ENCODE measurements at regions not wholly inside any gene's neighbourhood (a gene's known extent, or its start where the extent isn't known, plus 50 kb on each side); places are given as distances from the start of the nearest gene placed in this dataset.
A peak's percentile ranks its signal among the peaks of the same experiment; 100 is the strongest.

DNA sequence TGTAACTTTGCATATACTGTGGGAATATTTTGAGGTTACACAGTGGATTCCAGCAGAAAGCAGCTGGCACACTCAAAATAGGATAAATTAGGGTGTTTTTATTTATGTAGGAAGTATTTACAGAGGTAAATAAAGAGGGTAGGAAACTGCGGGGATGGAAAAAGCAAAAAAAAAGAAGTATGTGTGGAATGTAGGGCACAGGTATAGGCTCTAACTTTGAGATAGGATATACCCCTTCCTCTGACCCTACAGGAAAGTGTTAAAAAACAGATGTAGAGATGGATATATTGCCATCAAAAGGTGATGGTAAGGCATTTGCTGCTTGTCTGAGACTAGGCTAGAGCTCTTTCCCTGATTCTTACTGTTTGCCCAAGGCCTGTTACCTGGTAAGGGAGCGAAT, 173.1 kb upstream of the ANK2 start:
- H3K27me3 ChIP-seq = no peaks in the 10 kb centered on the region
- TF ChIP-seq, protein P1, sequence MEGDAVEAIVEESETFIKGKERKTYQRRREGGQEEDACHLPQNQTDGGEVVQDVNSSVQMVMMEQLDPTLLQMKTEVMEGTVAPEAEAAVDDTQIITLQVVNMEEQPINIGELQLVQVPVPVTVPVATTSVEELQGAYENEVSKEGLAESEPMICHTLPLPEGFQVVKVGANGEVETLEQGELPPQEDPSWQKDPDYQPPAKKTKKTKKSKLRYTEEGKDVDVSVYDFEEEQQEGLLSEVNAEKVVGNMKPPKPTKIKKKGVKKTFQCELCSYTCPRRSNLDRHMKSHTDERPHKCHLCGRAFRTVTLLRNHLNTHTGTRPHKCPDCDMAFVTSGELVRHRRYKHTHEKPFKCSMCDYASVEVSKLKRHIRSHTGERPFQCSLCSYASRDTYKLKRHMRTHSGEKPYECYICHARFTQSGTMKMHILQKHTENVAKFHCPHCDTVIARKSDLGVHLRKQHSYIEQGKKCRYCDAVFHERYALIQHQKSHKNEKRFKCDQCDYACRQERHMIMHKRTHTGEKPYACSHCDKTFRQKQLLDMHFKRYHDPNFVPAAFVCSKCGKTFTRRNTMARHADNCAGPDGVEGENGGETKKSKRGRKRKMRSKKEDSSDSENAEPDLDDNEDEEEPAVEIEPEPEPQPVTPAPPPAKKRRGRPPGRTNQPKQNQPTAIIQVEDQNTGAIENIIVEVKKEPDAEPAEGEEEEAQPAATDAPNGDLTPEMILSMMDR (IDR thresholded peaks at IDR 0.05) = no peak
- H3K4me1 ChIP-seq = no peaks in the 10 kb centered on the region
- H3K4me3 ChIP-seq = no peak overlapping the region
- no peak overlapping the region for H3K27ac ChIP-seq
- no peak for DNase-seq (ENCODE audit: low spot score)
- no peaks in the 10 kb centered on the region for H3K36me3 ChIP-seq
- no peaks in the 10 kb centered on the region for H3K9me3 ChIP-seq

GRCh38 chr4:112881842-112882241, 167.6 kb upstream of the ANK2 start:
- DNase-seq (ENCODE audit: low spot score) = no peak
- H3K27ac ChIP-seq = peak overlapping the region in 1 of 2 donors; percentile 16

DNA sequence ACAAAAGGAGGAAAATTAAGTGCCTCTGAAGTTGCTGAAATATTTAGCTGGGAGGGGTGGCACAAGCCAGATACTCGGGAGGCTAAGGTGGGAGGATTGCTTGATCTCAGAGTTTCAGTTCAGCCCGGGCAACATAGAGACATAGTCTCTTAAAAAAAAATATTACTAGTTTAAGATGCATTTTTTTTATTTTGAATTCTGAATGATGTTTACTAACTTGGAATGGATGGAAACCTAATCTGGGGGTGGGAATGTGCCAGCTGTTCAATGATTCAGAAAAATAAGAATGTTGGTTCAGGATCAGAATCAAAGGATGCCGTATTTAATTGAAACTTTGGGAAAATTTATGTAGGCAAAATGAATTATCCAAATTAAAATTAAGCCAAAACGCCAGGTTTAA, 167.2 kb upstream of the ANK2 start:
- H3K27ac ChIP-seq = peak overlapping the region in 1 of 2 donors; percentile 16
- peak overlapping the region; percentile 13 to 26 for H3K4me3 ChIP-seq
- H3K9me3 ChIP-seq = no peaks in the 10 kb centered on the region
- no peak for DNase-seq (ENCODE audit: low spot score)
- H3K27me3 ChIP-seq = no peaks in the 10 kb centered on the region
- no peaks in the 10 kb centered on the region for H3K4me1 ChIP-seq
- H3K36me3 ChIP-seq = no peaks in the 10 kb centered on the region
- TF ChIP-seq, protein P1 (IDR thresholded peaks at IDR 0.05) = no peak

More at GRCh38 chr4:112881842-112882241, 167.6 kb upstream of the ANK2 start:
- Histone ChIP-seq H3K4me1 (no peaks in the 10 kb centered on the region), H3K9me3 (no peaks in the 10 kb centered on the region), H3K27me3 (no peaks in the 10 kb centered on the region), H3K4me3 (peak overlapping the region; percentile 13 to 26), H3K36me3 (no peaks in the 10 kb centered on the region)
- TF ChIP-seq, protein P1 (IDR thresholded peaks at IDR 0.05) = no peak

- Histone ChIP-seq H3K4me3 (no peak overlapping the region), H3K9me3 (no peaks in the 10 kb centered on the region), H3K36me3 (no peaks in the 10 kb centered on the region), H3K27me3 (no peaks in the 10 kb centered on the region), H3K27ac (no peak overlapping the region), H3K4me1 (no peaks in the 10 kb centered on the region)
- TF ChIP-seq, protein P1 (IDR thresholded peaks at IDR 0.05) = no peak
- no peak for DNase-seq (ENCODE audit: low spot score)
These were observed 165.0 kb upstream of the ANK2 start for GRCh38 chr4:112884406-112884805.

- no peaks in the 10 kb centered on the region for H3K4me1 ChIP-seq
- DNase-seq (ENCODE audit: low spot score) = no peak
- no peaks in the 10 kb centered on the region for H3K27me3 ChIP-seq
- TF ChIP-seq, protein P1 (IDR thresholded peaks at IDR 0.05) = no peak
- no peak overlapping the region for H3K27ac ChIP-seq
- H3K9me3 ChIP-seq = no peaks in the 10 kb centered on the region
- no peak overlapping the region for H3K4me3 ChIP-seq
- no peaks in the 10 kb centered on the region for H3K36me3 ChIP-seq
These were observed 163.6 kb upstream of the ANK2 start for GRCh38 chr4:112885897-112886296.

- H3K36me3 ChIP-seq = no peaks in the 10 kb centered on the region
- no peak for DNase-seq (ENCODE audit: low spot score)
- TF ChIP-seq, protein P1 (IDR thresholded peaks at IDR 0.05) = no peak
- no peak overlapping the region for H3K27ac ChIP-seq
- H3K4me1 ChIP-seq = no peaks in the 10 kb centered on the region
- H3K4me3 ChIP-seq = no peak overlapping the region
- no peaks in the 10 kb centered on the region for H3K27me3 ChIP-seq
- no peaks in the 10 kb centered on the region for H3K9me3 ChIP-seq
These were observed 160.8 kb upstream of the ANK2 start for GRCh38 chr4:112888622-112889021.
